RPMI8226 (cell line): ENCODE measurements at regions not wholly inside any gene's neighbourhood (a gene's known extent, or its start where the extent isn't known, plus 50 kb on each side); places are given as distances from the start of the nearest gene placed in this dataset.
"Not testable (repeated sequence)": the region's sequence is repeated elsewhere in the genome, so short reads cannot be mapped to it uniquely, and the experiment has no call there.

Experiments
- DNase-seq: peaks from one replicate; pipeline ENCODE4 v3.0.0-alpha.2; 2015

- DNase-seq, result no peak
These were observed 172.7 kb upstream of the IL15 start for GRCh38 chr4:141463678-141464077.

- no peak for DNase-seq
These were observed 172.0 kb upstream of the IL15 start for GRCh38 chr4:141464366-141464765.

GRCh38 chr4:141465171-141465570 is 171.2 kb upstream of the IL15 start:
- DNase-seq, result no peak

- no peak for DNase-seq
These were observed 169.2 kb upstream of the IL15 start for GRCh38 chr4:141467225-141467624.

- no peak for DNase-seq
These were observed 167.0 kb upstream of the IL15 start for GRCh38 chr4:141469392-141469791.

GRCh38 chr4:141473026-141473540 is 163.3 kb upstream of the IL15 start:
- DNase-seq, result no peak

GRCh38 chr4:141473952-141474351 is 162.4 kb upstream of the IL15 start:
- DNase-seq, result no peak

- no peak for DNase-seq
These were observed 155.4 kb upstream of the IL15 start for GRCh38 chr4:141480950-141481349.

- not testable (repeated sequence) for DNase-seq
These were observed 152.1 kb upstream of the IL15 start for GRCh38 chr4:141484298-141484697.

GRCh38 chr4:141486375-141486997 is 149.9 kb upstream of the IL15 start:
- DNase-seq, result no peak

GRCh38 chr4:141497627-141498026 is 138.8 kb upstream of the IL15 start:
- DNase-seq, result no peak

GRCh38 chr4:141499261-141499853 is 137.0 kb upstream of the IL15 start:
- DNase-seq, result no peak

- DNase-seq, result no peak
These were observed 135.0 kb upstream of the IL15 start for GRCh38 chr4:141501395-141501794.

GRCh38 chr4:141501931-141502330 is 134.5 kb upstream of the IL15 start:
- DNase-seq, result no peak

GRCh38 chr4:141502755-141503154 is 133.6 kb upstream of the IL15 start:
- no peak for DNase-seq

- DNase-seq, result no peak
These were observed 133.1 kb upstream of the IL15 start for GRCh38 chr4:141503260-141503659.

- DNase-seq, result no peak
These were observed 125.3 kb upstream of the IL15 start for GRCh38 chr4:141511055-141511454.

- DNase-seq, result no peak
These were observed 122.5 kb upstream of the IL15 start for GRCh38 chr4:141513866-141514265.

- DNase-seq, result no peak
These were observed 118.2 kb upstream of the IL15 start for GRCh38 chr4:141518222-141518621.

- no peak for DNase-seq
These were observed 112.3 kb upstream of the IL15 start for GRCh38 chr4:141524116-141524515.

- DNase-seq, result no peak
These were observed 111.5 kb upstream of the IL15 start for GRCh38 chr4:141524841-141525240.

GRCh38 chr4:141530627-141531026 is 105.8 kb upstream of the IL15 start:
- no peak for DNase-seq

- no peak for DNase-seq
These were observed 101.4 kb upstream of the IL15 start for GRCh38 chr4:141534985-141535384.

GRCh38 chr4:141538001-141538400 is 98.4 kb upstream of the IL15 start:
- DNase-seq, result no peak

GRCh38 chr4:141540643-141541042 is 95.7 kb upstream of the IL15 start:
- DNase-seq, result no peak
